Memory B cell (primary cell): ENCODE measurements at regions not wholly inside any gene's neighbourhood (a gene's known extent, or its start where the extent isn't known, plus 50 kb on each side); places are given as distances from the start of the nearest gene placed in this dataset.
"Not testable (repeated sequence)": the region's sequence is repeated elsewhere in the genome, so short reads cannot be mapped to it uniquely, and the experiment has no call there.

Experiments
- ATAC-seq: fragments of 150-1000 bp; cut with Tn5 transposase; 2 replicates; pipeline ENCODE4 v1.10.0; 2021; ENCODE audit warnings: low read depth, mild to moderate bottlenecking, moderate library complexity
- DNase-seq, 2 donors: peaks; one replicate each; pipeline ENCODE4 v3.0.0; 2022; ENCODE audit warnings: low spot score in 2 of 2
- H3K27ac Mint-ChIP-seq: one replicate; pipeline ENCODE4 v1.8.0; 2022; ENCODE audit warnings: mild to moderate bottlenecking, moderate library complexity, mixed read lengths
- H3K27me3 Mint-ChIP-seq: one replicate; pipeline ENCODE4 v1.8.0; 2022; ENCODE audit warnings: mixed read lengths
- H3K36me3 Mint-ChIP-seq: one replicate; pipeline ENCODE4 v1.8.0; 2022; ENCODE audit warnings: mild to moderate bottlenecking, mixed read lengths
- H3K4me1 Mint-ChIP-seq: one replicate; pipeline ENCODE4 v1.8.0; 2022; ENCODE audit warnings: mixed read lengths
- H3K4me3 Mint-ChIP-seq: one replicate; pipeline ENCODE4 v1.8.0; 2022; ENCODE audit warnings: mild to moderate bottlenecking, moderate library complexity, mixed read lengths
- H3K9me3 Mint-ChIP-seq: one replicate; pipeline ENCODE4 v1.8.0; 2022; ENCODE audit warnings: mixed read lengths

DNA sequence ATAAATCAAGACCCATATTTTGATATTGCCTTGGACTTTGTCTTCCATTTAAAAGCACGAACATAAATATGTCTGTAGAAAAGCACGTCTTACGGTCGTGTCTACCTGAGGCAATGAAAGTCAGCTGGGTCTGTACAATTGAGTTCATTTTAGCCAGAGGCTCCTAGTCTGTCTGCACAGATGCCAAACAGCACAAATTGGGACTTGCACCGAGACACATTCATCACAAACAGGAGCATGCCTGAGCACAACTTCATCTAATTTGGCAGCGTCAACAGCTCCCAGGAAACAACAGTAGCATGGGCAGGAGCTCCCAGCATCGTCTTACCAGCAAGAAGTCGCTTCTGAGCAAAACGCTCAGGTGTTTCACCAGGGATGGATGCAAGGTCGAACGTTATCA is 687.0 kb downstream of the EFNB2 start:
- Mint-ChIP-seq H3K27ac (no peak overlapping the region), H3K27me3 (no peaks in the 10 kb centered on the region), H3K9me3 (no peaks in the 10 kb centered on the region), H3K4me1 (no peaks in the 10 kb centered on the region), H3K4me3 (no peak overlapping the region), H3K36me3 (no peaks in the 10 kb centered on the region)
- DNase-seq: no peak
- no peak for ATAC-seq

- H3K4me3 Mint-ChIP-seq: no peak overlapping the region
- H3K9me3 Mint-ChIP-seq: no peaks in the 10 kb centered on the region
- no peaks in the 10 kb centered on the region for H3K36me3 Mint-ChIP-seq
- H3K27ac Mint-ChIP-seq: no peak overlapping the region
- no peaks in the 10 kb centered on the region for H3K27me3 Mint-ChIP-seq
- H3K4me1 Mint-ChIP-seq: no peaks in the 10 kb centered on the region
- ATAC-seq (no peak), DNase-seq (no peak)
These were observed 687.8 kb downstream of the EFNB2 start for GRCh38 chr13:105847527-105848291.

GRCh38 chr13:105846923-105847322 is 688.5 kb downstream of the EFNB2 start:
- Mint-ChIP-seq H3K4me1 (no peaks in the 10 kb centered on the region), H3K4me3 (no peak overlapping the region), H3K27ac (no peak overlapping the region), H3K36me3 (no peaks in the 10 kb centered on the region), H3K9me3 (no peaks in the 10 kb centered on the region), H3K27me3 (no peaks in the 10 kb centered on the region)
- no peak for DNase-seq
- ATAC-seq: no peak

GRCh38 chr13:105841286-105841685 is 694.2 kb downstream of the EFNB2 start:
- Mint-ChIP-seq H3K4me1 (no peaks in the 10 kb centered on the region), H3K27me3 (no peaks in the 10 kb centered on the region), H3K4me3 (no peak overlapping the region), H3K9me3 (peaks cover 3% of the 10 kb centered on the region), H3K27ac (no peak overlapping the region), H3K36me3 (no peaks in the 10 kb centered on the region)
- DNase-seq: no peak
- ATAC-seq: no peak

DNA sequence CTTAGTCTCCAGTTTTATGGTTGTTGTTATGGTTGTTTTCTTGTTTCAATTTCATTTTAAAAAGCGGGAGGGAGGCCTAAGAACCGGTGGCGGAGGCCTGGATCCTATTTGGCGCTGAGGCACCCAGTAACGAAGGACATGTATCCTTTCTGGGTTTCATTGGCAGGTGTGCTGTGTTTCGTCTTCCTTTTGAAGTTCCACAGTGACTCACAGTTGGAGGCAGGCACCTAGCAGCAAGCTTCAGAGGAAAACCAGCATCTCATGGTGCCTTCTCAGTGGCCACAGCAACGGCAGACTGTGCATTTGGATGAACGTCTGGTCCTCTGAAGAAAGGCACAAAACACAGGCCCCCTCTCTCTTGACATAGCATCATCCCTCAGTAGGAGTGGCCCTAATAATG is 697.2 kb downstream of the EFNB2 start:
- ATAC-seq (no peak), DNase-seq (no peak)
- H3K27me3 Mint-ChIP-seq: no peaks in the 10 kb centered on the region
- H3K4me1 Mint-ChIP-seq: no peaks in the 10 kb centered on the region
- no peak overlapping the region for H3K4me3 Mint-ChIP-seq
- no peak overlapping the region for H3K27ac Mint-ChIP-seq
- H3K36me3 Mint-ChIP-seq: no peaks in the 10 kb centered on the region
- peaks cover 3% of the 10 kb centered on the region for H3K9me3 Mint-ChIP-seq

DNA sequence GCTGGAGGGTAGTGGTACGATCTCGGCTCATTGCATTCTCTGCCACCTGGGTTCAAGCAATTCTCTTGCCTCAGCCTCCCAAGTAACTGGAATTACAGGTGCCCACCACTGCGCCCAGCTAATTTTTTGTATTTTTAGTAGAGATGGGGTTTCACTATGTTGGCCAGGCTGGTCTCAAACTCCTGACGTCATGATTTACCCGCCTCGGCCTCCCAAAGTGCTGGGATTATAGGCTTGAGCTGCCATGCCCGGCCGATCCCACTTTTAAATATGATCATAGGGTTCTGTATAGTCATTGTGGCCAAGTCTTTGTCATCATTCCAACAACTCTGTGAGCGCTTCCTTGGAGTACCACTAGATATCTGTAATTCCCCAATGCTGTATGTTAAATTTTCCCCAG is 698.2 kb downstream of the EFNB2 start:
- not testable (repeated sequence) for H3K9me3 Mint-ChIP-seq, H3K4me1 Mint-ChIP-seq, H3K4me3 Mint-ChIP-seq, ATAC-seq, DNase-seq, H3K27me3 Mint-ChIP-seq, H3K27ac Mint-ChIP-seq, H3K36me3 Mint-ChIP-seq

- no peaks in the 10 kb centered on the region for H3K4me1 Mint-ChIP-seq
- DNase-seq (no peak), ATAC-seq (no peak)
- H3K27me3 Mint-ChIP-seq: no peaks in the 10 kb centered on the region
- H3K4me3 Mint-ChIP-seq: no peak overlapping the region
- H3K9me3 Mint-ChIP-seq: peaks cover 6% of the 10 kb centered on the region
- H3K27ac Mint-ChIP-seq: no peak overlapping the region
- H3K36me3 Mint-ChIP-seq: no peaks in the 10 kb centered on the region
These were observed 704.6 kb downstream of the EFNB2 start for GRCh38 chr13:105830821-105831220.

DNA sequence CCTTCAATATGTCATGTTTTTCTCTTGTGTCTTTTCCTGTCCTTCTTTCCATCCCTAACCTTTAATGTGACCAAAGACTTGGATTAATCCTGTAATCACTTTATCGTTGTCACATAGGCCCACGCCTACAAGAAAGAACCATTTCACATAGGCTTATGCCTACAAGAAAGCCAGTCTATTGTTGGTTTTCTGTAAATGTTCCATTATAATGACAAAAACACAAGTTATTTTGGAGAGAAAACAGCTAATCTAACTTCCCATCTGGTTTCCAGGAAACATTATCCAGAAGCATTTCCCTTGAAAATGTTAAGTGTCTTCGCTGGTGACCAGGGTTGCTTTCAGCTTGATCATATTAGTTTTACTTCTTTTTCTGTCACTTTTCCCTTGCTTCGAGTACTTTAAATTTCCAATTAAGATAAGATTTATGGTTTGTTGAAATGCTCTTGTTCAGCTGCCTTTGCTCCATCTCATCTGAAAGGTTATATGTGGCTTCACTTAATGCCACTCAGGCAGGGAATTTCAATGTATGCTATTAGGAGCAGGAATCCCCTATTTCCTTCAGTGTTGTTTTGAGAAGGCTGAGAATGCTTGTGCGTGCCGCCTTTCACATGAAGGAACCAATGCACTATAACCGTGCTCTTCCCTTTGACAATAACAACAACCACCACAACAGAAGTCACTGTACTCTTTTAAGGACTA is 708.2 kb downstream of the EFNB2 start:
- Mint-ChIP-seq H3K36me3 (no peaks in the 10 kb centered on the region), H3K27ac (no peak overlapping the region), H3K4me3 (no peak overlapping the region), H3K27me3 (no peaks in the 10 kb centered on the region), H3K9me3 (peaks cover 6% of the 10 kb centered on the region), H3K4me1 (no peaks in the 10 kb centered on the region)
- ATAC-seq (no peak), DNase-seq (no peak)

DNA sequence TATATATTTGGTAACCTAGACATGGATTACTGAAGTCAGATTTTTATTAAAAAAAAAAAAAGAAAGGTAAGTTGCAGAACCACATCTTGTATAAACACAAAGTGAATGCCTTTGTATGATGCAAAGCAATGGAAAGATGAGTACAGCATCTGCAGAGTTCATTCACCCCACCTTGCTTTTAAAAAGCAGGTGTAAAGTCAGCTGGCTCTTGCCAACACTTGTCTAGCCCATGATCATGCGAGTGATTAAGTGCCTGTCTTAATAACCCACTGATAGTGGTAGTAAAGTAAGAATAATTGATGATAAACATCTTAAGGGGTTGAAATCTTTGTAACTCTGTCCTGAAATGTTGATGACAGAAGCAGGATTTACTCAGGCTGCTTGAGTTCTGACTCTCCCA is 710.4 kb downstream of the EFNB2 start:
- ATAC-seq (no peak), DNase-seq (no peak)
- H3K36me3 Mint-ChIP-seq: no peaks in the 10 kb centered on the region
- H3K4me1 Mint-ChIP-seq: no peaks in the 10 kb centered on the region
- no peaks in the 10 kb centered on the region for H3K27me3 Mint-ChIP-seq
- no peak overlapping the region for H3K27ac Mint-ChIP-seq
- H3K4me3 Mint-ChIP-seq: no peak overlapping the region
- H3K9me3 Mint-ChIP-seq: peaks cover 6% of the 10 kb centered on the region

DNA sequence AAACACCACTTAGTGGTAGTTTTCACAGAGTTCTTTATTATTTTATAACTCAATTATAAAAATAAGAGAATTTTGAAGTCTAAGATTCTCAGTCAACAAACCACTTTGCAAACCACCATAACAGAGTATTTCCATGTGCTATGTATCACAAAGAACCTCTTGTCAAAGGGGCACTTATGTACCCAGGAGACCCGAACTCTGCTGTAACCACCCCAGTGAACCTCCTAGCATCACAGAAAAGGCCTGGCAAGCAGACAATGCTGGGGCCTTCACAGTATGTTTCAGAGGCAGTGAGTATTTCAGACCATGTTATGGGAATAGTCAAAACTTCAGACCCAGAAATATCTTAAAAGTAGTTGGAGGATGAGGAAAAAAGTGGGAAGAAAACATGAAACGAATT is 714.1 kb downstream of the EFNB2 start:
- DNase-seq: no peak
- Mint-ChIP-seq H3K36me3 (no peaks in the 10 kb centered on the region), H3K4me1 (no peaks in the 10 kb centered on the region), H3K27me3 (no peaks in the 10 kb centered on the region), H3K4me3 (no peak overlapping the region), H3K27ac (no peak overlapping the region), H3K9me3 (no peaks in the 10 kb centered on the region)
- ATAC-seq: no peak

- DNase-seq: no peak
- no peak for ATAC-seq
- Mint-ChIP-seq H3K27ac (no peak overlapping the region), H3K4me1 (no peaks in the 10 kb centered on the region), H3K27me3 (no peaks in the 10 kb centered on the region), H3K4me3 (no peak overlapping the region), H3K9me3 (no peaks in the 10 kb centered on the region), H3K36me3 (no peaks in the 10 kb centered on the region)
These were observed 715.0 kb downstream of the EFNB2 start for GRCh38 chr13:105820415-105820814.

DNA sequence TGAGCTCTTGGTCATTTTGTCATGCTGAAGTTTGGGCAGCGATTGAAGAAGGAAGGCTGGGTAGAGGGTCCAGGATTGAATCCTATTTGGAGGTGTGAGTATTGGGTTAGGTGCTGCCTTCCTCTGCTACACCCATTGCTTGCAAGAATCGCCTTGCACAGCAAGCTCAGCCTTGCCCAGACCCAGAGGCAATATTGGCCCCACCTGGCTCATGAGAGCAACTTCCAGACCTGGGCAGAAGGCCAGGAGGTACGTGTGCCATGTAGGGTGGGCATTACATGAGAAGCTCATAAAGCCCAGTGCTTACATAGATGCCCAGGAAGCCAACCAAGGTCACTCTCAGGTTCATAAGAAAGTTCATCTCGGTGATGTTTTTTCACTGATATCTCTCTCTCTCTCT is 718.0 kb downstream of the EFNB2 start:
- ATAC-seq (no peak), DNase-seq (no peak)
- no peaks in the 10 kb centered on the region for H3K36me3 Mint-ChIP-seq
- H3K27me3 Mint-ChIP-seq: no peaks in the 10 kb centered on the region
- H3K4me3 Mint-ChIP-seq: no peak overlapping the region
- H3K9me3 Mint-ChIP-seq: no peaks in the 10 kb centered on the region
- H3K27ac Mint-ChIP-seq: no peak overlapping the region
- no peaks in the 10 kb centered on the region for H3K4me1 Mint-ChIP-seq

- no peak overlapping the region for H3K27ac Mint-ChIP-seq
- no peak for ATAC-seq
- DNase-seq: no peak
- H3K36me3 Mint-ChIP-seq: no peaks in the 10 kb centered on the region
- H3K9me3 Mint-ChIP-seq: no peaks in the 10 kb centered on the region
- no peak overlapping the region for H3K4me3 Mint-ChIP-seq
- H3K4me1 Mint-ChIP-seq: no peaks in the 10 kb centered on the region
- no peaks in the 10 kb centered on the region for H3K27me3 Mint-ChIP-seq
These were observed 718.5 kb downstream of the EFNB2 start for GRCh38 chr13:105816994-105817393.

GRCh38 chr13:105814902-105815250 is 720.6 kb downstream of the EFNB2 start:
- no peak for DNase-seq
- H3K27me3 Mint-ChIP-seq: no peaks in the 10 kb centered on the region

More at GRCh38 chr13:105814902-105815250, 720.6 kb downstream of the EFNB2 start:
- Mint-ChIP-seq H3K36me3 (no peaks in the 10 kb centered on the region), H3K9me3 (peaks cover 3% of the 10 kb centered on the region), H3K4me1 (no peaks in the 10 kb centered on the region), H3K4me3 (no peak overlapping the region), H3K27ac (no peak overlapping the region)
- no peak for ATAC-seq
